Loucy (cell line): ENCODE measurements at regions not wholly inside any gene's neighbourhood (a gene's known extent, or its start where the extent isn't known, plus 50 kb on each side); places are given as distances from the start of the nearest gene placed in this dataset.
"Not testable (repeated sequence)": the region's sequence is repeated elsewhere in the genome, so short reads cannot be mapped to it uniquely, and the experiment has no call there.

Experiments used
- CTCF ChIP-seq: fragments of 200-600 bp; sonication (generic); conservative IDR thresholded peaks from 2 replicates; pipeline ENCODE4 v1.5.1; 2014; ENCODE audit warnings: mild to moderate bottlenecking, antibody characterized with exemption, low read length
- EZH2phosphoT487 ChIP-seq: fragments of 200-600 bp; IDR thresholded peaks from 2 replicates; pipeline ENCODE4 v1.6.1; 2018; ENCODE audit warnings: antibody characterized with exemption, mild to moderate bottlenecking, moderate library complexity, borderline replicate concordance

- TF ChIP-seq CTCF, EZH2phosphoT487: not testable (repeated sequence)
These were observed 66.4 kb upstream of the PTPN13 start for GRCh38 chr4:86527713-86528112.
